Smooth muscle cell (in vitro differentiated cells): ENCODE measurements at regions not wholly inside any gene's neighbourhood (a gene's known extent, or its start where the extent isn't known, plus 50 kb on each side); places are given as distances from the start of the nearest gene placed in this dataset.

Experiments
- DNase-seq: peaks from one replicate; lab custom pipeline; 2025; ENCODE audit not compliant: unreplicated experiment; lab: John Stamatoyannopoulos, UW
- H2AFZ ChIP-seq: fragments of 200-600 bp; sonication (generic); 2 replicates; pipeline ENCODE4 v1.6.0; 2016; ENCODE audit warnings: antibody characterized with exemption, low read depth, mild to moderate bottlenecking
- H3F3A ChIP-seq: fragments of 200-600 bp; sonication (generic); 2 replicates; pipeline ENCODE4 v1.6.0; 2017; ENCODE audit warnings: antibody characterized with exemption, low read depth
- H3K27ac ChIP-seq: fragments of 200-600 bp; sonication (generic); 2 replicates; pipeline ENCODE4 v1.5.1; 2016; ENCODE audit warnings: low read depth, mild to moderate bottlenecking
- H3K27me3 ChIP-seq: fragments of 200-600 bp; sonication (generic); 2 replicates; pipeline ENCODE4 v1.6.1; 2016; ENCODE audit warnings: low read depth, mild to moderate bottlenecking
- H3K36me3 ChIP-seq: fragments of 200-600 bp; sonication (generic); 2 replicates; pipeline ENCODE4 v1.5.1; 2016; ENCODE audit warnings: low read depth
- H3K4me1 ChIP-seq: fragments of 200-600 bp; sonication (generic); 2 replicates; pipeline ENCODE4 v1.5.1; 2016; ENCODE audit warnings: low read depth
- H3K4me2 ChIP-seq: fragments of 200-600 bp; sonication (generic); 2 replicates; pipeline ENCODE4 v1.6.0; 2016; ENCODE audit warnings: mild to moderate bottlenecking
- H3K4me3 ChIP-seq: fragments of 200-600 bp; sonication (generic); 2 replicates; pipeline ENCODE4 v1.5.1; 2016; ENCODE audit warnings: mild to moderate bottlenecking
- H3K79me2 ChIP-seq: fragments of 200-600 bp; sonication (generic); 2 replicates; pipeline ENCODE4 v1.6.0; 2016; ENCODE audit warnings: low read depth, mild to moderate bottlenecking
- H3K9ac ChIP-seq: fragments of 200-600 bp; sonication (generic); 2 replicates; pipeline ENCODE4 v1.6.0; 2016; ENCODE audit warnings: low read depth
- H3K9me3 ChIP-seq: fragments of 200-600 bp; sonication (generic); replicated peaks from 2 replicates; pipeline ENCODE4 v1.5.1; 2016; ENCODE audit warnings: low read depth
- H4K20me1 ChIP-seq: fragments of 200-600 bp; sonication (generic); 2 replicates; pipeline ENCODE4 v1.6.0; 2016; ENCODE audit warnings: low read depth
- CTCF ChIP-seq: fragments of 200-600 bp; sonication (generic); IDR thresholded peaks from 2 replicates; pipeline ENCODE4 v1.5.1; 2017; ENCODE audit warnings: borderline replicate concordance, mild to moderate bottlenecking, antibody characterized with exemption; ENCODE audit not compliant: insufficient read depth, poor library complexity, severe bottlenecking
- WGBS: methylation state at CpG from one replicate; pipeline ENCODE4 v1.1.7; 2016; ENCODE audit warnings: low lambda C conversion rate; 5-methylcytosine and 5-hydroxymethylcytosine counted together

GRCh38 chr2:180707884-180708205 lies 272.6 kb upstream of the UBE2E3 start:
- H3F3A ChIP-seq = peaks cover 6% of the 10 kb centered on the region
- no peaks in the 10 kb centered on the region for H4K20me1 ChIP-seq
- no peak overlapping the region for H3K4me2 ChIP-seq
- no peak overlapping the region for H2AFZ ChIP-seq
- peaks cover 10% of the 10 kb centered on the region for H3K4me1 ChIP-seq
- TF ChIP-seq CTCF = no peak
- no peaks in the 10 kb centered on the region for H3K79me2 ChIP-seq
- H3K4me3 ChIP-seq = no peak overlapping the region
- H3K27me3 ChIP-seq = no peaks in the 10 kb centered on the region
- DNase-seq = no peak
- H3K27ac ChIP-seq = no peak overlapping the region
- no peaks in the 10 kb centered on the region for H3K9me3 ChIP-seq
- no peak overlapping the region for H3K9ac ChIP-seq
- peaks cover 6% of the 10 kb centered on the region for H3K36me3 ChIP-seq

- Histone ChIP-seq H3K4me2 (peak overlapping the region; percentile 60), H3K79me2 (no peaks in the 10 kb centered on the region), H4K20me1 (no peaks in the 10 kb centered on the region), H3K9me3 (no peaks in the 10 kb centered on the region), H3K36me3 (peaks cover 3% of the 10 kb centered on the region), H3F3A (peaks cover 6% of the 10 kb centered on the region), H3K27ac (peak overlapping the region; percentile 43), H3K4me3 (no peak overlapping the region), H3K9ac (no peak overlapping the region), H3K27me3 (no peaks in the 10 kb centered on the region), H2AFZ (peak overlapping the region; percentile 24), H3K4me1 (peaks cover 10% of the 10 kb centered on the region)
- no peak for TF ChIP-seq CTCF
- DNase-seq = no peak
- 72% methylated on average over 3 of the region's 3 CpGs for WGBS
These were observed 273.1 kb upstream of the UBE2E3 start for GRCh38 chr2:180707175-180707883.

DNA sequence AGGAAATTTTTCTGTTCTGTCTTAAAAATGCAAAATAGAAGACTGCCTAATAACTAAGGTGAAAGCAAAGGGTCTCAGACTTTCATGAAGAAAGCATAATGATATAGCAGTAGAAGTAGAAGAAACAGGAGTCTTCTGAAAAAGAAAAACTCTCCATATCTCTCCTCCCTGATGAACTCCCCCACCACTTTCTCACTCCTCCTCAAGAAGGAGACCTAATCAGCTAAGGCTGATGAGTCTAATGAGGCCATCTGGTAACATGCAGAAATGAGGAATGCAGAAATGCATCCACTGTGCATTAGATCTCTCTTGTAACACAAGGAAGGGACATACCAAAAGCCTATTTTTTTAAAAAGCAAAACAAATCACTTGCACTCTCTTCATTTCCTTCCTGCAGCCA lies 273.7 kb upstream of the UBE2E3 start:
- Histone ChIP-seq H3K9me3 (no peaks in the 10 kb centered on the region), H3K79me2 (no peaks in the 10 kb centered on the region), H3K4me2 (peak overlapping the region; percentile 60), H3K9ac (no peak overlapping the region), H3K27ac (peak overlapping the region; percentile 43), H3K4me1 (peaks cover 10% of the 10 kb centered on the region), H3F3A (peaks cover 6% of the 10 kb centered on the region), H4K20me1 (no peaks in the 10 kb centered on the region), H3K4me3 (no peak overlapping the region), H3K27me3 (no peaks in the 10 kb centered on the region), H3K36me3 (no peaks in the 10 kb centered on the region), H2AFZ (peak overlapping the region; percentile 24)
- no peak for DNase-seq
- TF ChIP-seq CTCF = no peak

GRCh38 chr2:180705551-180705950 lies 274.9 kb upstream of the UBE2E3 start:
- Histone ChIP-seq H4K20me1 (no peaks in the 10 kb centered on the region), H3K36me3 (no peaks in the 10 kb centered on the region), H3K4me2 (peak overlapping the region; percentile 60), H3F3A (peaks cover 6% of the 10 kb centered on the region), H3K27ac (peak overlapping the region; percentile 78), H3K4me1 (peaks cover 10% of the 10 kb centered on the region), H3K9me3 (no peaks in the 10 kb centered on the region), H2AFZ (no peak overlapping the region), H3K9ac (no peak overlapping the region), H3K4me3 (no peak overlapping the region), H3K27me3 (no peaks in the 10 kb centered on the region), H3K79me2 (no peaks in the 10 kb centered on the region)
- WGBS = 89% methylated on average over 1 of the region's 1 CpG
- no peak for TF ChIP-seq CTCF
- no peak for DNase-seq
